Small intestine (tissue), 7 donors: ENCODE measurements at regions not wholly inside any gene's neighbourhood (a gene's known extent, or its start where the extent isn't known, plus 50 kb on each side); places are given as distances from the start of the nearest gene placed in this dataset.

Experiments
- DNase-seq, 2 donors: peaks; one replicate each; pipeline versions ENCODE4 v3.0.0 to v3.0.0-alpha.2; 2013
- FAIRE-seq: peaks from 2 replicates; lab custom pipeline; 2012; peaks lifted over from hg19 to GRCh38; lab: Jason Lieb, UNC
- H3K27ac ChIP-seq, 3 donors: one replicate each; pipeline ENCODE4 v1.5.1; 2013; ENCODE audit warnings: low read length in 2 of 3, mild to moderate bottlenecking in 2 of 3, control low read depth in 1 of 3, inconsistent platforms in 1 of 3, low read depth in 1 of 3, moderate library complexity in 1 of 3
- H3K27me3 ChIP-seq, 3 donors: one replicate each; pipeline ENCODE4 v1.6.1; 2013; ENCODE audit warnings: low read length in 3 of 3, inconsistent platforms in 1 of 3; ENCODE audit not compliant: control insufficient read depth in 3 of 3, insufficient read depth in 3 of 3
- H3K36me3 ChIP-seq, 3 donors: one replicate each; pipeline ENCODE4 v1.6.1; 2013; ENCODE audit warnings: low read length in 3 of 3, inconsistent platforms in 1 of 3, low read depth in 1 of 3, mild to moderate bottlenecking in 1 of 3, moderate library complexity in 1 of 3; ENCODE audit not compliant: control insufficient read depth in 3 of 3, insufficient read depth in 2 of 3
- H3K4me1 ChIP-seq, 3 donors: one replicate each; pipeline ENCODE4 v1.6.1; 2013; ENCODE audit warnings: low read length in 2 of 3, inconsistent platforms in 1 of 3, low read depth in 1 of 3, mild to moderate bottlenecking in 1 of 3, moderate library complexity in 1 of 3; ENCODE audit not compliant: control insufficient read depth in 3 of 3, insufficient read depth in 2 of 3
- H3K4me3 ChIP-seq, 3 donors: one replicate each; pipeline ENCODE4 v1.5.1; 2013; ENCODE audit warnings: low read length in 3 of 3, control low read depth in 1 of 3, inconsistent platforms in 1 of 3, low read depth in 1 of 3, mild to moderate bottlenecking in 1 of 3, moderate library complexity in 1 of 3
- H3K9me3 ChIP-seq, 2 donors: one replicate each; pipeline ENCODE4 v1.6.1; 2013; ENCODE audit warnings: low read depth in 1 of 2, low read length in 1 of 2; ENCODE audit not compliant: control insufficient read depth in 2 of 2, insufficient read depth in 1 of 2
- WGBS, 3 donors: extraction: QIAGEN DNeasy Blood & Tissue Kit; methylation state at CpG; one replicate each; pipeline ENCODE4 v1.1.7; 2013; 5-methylcytosine and 5-hydroxymethylcytosine counted together
- donor health status: healthy with polysubstance abuse.
- donor health status: control.
- donor health status: control.
- donor health status: Bipolar disorder and iron deficiency.
- donor health status: healthy.

GRCh38 chr13:99651016-99651415 lies 149.7 kb downstream of the TM9SF2 start:
- Histone ChIP-seq H3K4me1 (peaks cover 0 to 3% (median 0%) of the 10 kb centered on the region in 3 donors), H3K4me3 (no peak overlapping the region), H3K36me3 (no peaks in the 10 kb centered on the region), H3K27ac (no peak overlapping the region), H3K27me3 (no peaks in the 10 kb centered on the region), H3K9me3 (no peaks in the 10 kb centered on the region)
- 45 to 82% (median 64%) methylated on average over 5 of the region's 5 CpGs for WGBS, 3 donors
- no peak for FAIRE-seq
- peak; percentile 22 to 64 for DNase-seq

- no peaks in the 10 kb centered on the region for H3K36me3 ChIP-seq
- H3K27me3 ChIP-seq: no peaks in the 10 kb centered on the region
- no peak for DNase-seq
- H3K27ac ChIP-seq: no peak overlapping the region
- no peak for FAIRE-seq
- H3K9me3 ChIP-seq: no peaks in the 10 kb centered on the region
- no peak overlapping the region for H3K4me3 ChIP-seq
- WGBS, 3 donors: 86 to 91% (median 89%) methylated on average over 1 of the region's 1 CpG
- H3K4me1 ChIP-seq: peaks cover 0 to 2% (median 0%) of the 10 kb centered on the region in 3 donors
Observed at GRCh38 chr13:99650410-99650809, 149.1 kb downstream of the TM9SF2 start.

- Histone ChIP-seq H3K4me1 (no peaks in the 10 kb centered on the region), H3K4me3 (no peak overlapping the region), H3K9me3 (no peaks in the 10 kb centered on the region), H3K36me3 (no peaks in the 10 kb centered on the region), H3K27me3 (no peaks in the 10 kb centered on the region), H3K27ac (no peak overlapping the region)
- DNase-seq: no peak
- 86 to 95% (median 94%) methylated on average over 4 of the region's 4 CpGs for WGBS, 3 donors
- FAIRE-seq: no peak
Observed at GRCh38 chr13:99648927-99649326, 147.7 kb downstream of the TM9SF2 start.

- DNase-seq (no peak), FAIRE-seq (no peak)
- Histone ChIP-seq H3K27ac (no peak overlapping the region), H3K27me3 (no peaks in the 10 kb centered on the region), H3K4me1 (no peaks in the 10 kb centered on the region), H3K4me3 (no peak overlapping the region), H3K9me3 (no peaks in the 10 kb centered on the region), H3K36me3 (no peaks in the 10 kb centered on the region)
- 81 to 92% (median 89%) methylated on average over 8 of the region's 8 CpGs for WGBS, 3 donors
Observed at GRCh38 chr13:99648066-99648665, 146.9 kb downstream of the TM9SF2 start.

- no peaks in the 10 kb centered on the region for H3K36me3 ChIP-seq
- H3K27me3 ChIP-seq: no peaks in the 10 kb centered on the region
- DNase-seq (no peak), FAIRE-seq (no peak)
- H3K9me3 ChIP-seq: no peaks in the 10 kb centered on the region
- H3K4me1 ChIP-seq: no peaks in the 10 kb centered on the region
- 76 to 91% (median 91%) methylated on average over 4 of the region's 4 CpGs for WGBS, 3 donors
- no peak overlapping the region for H3K27ac ChIP-seq
- H3K4me3 ChIP-seq: no peak overlapping the region
Observed at GRCh38 chr13:99647596-99647985, 146.3 kb downstream of the TM9SF2 start.

- 91 to 97% (median 95%) methylated on average over 8 of the region's 8 CpGs for WGBS, 3 donors
Observed at GRCh38 chr13:99646866-99647595, 145.8 kb downstream of the TM9SF2 start.

GRCh38 chr13:99642841-99643240 lies 141.6 kb downstream of the TM9SF2 start:
- WGBS, 3 donors: 92 to 98% (median 96%) methylated on average over 3 of the region's 3 CpGs
- no peak overlapping the region for H3K27ac ChIP-seq
- H3K9me3 ChIP-seq: no peaks in the 10 kb centered on the region
- no peak for FAIRE-seq
- no peaks in the 10 kb centered on the region for H3K27me3 ChIP-seq
- no peak overlapping the region for H3K4me3 ChIP-seq
- no peak for DNase-seq
- H3K4me1 ChIP-seq: no peaks in the 10 kb centered on the region
- H3K36me3 ChIP-seq: no peaks in the 10 kb centered on the region

More at GRCh38 chr13:99646866-99647595, 145.8 kb downstream of the TM9SF2 start:
- no peaks in the 10 kb centered on the region for H3K4me1 ChIP-seq
- no peak for DNase-seq
- no peak overlapping the region for H3K4me3 ChIP-seq
- no peak overlapping the region for H3K27ac ChIP-seq
- no peaks in the 10 kb centered on the region for H3K36me3 ChIP-seq
- no peaks in the 10 kb centered on the region for H3K27me3 ChIP-seq
- H3K9me3 ChIP-seq: no peaks in the 10 kb centered on the region
- FAIRE-seq: no peak

GRCh38 chr13:99642006-99642405 lies 140.7 kb downstream of the TM9SF2 start:
- no peak overlapping the region for H3K27ac ChIP-seq
- H3K4me1 ChIP-seq: no peaks in the 10 kb centered on the region
- DNase-seq (no peak), FAIRE-seq (no peak)
- H3K27me3 ChIP-seq: no peaks in the 10 kb centered on the region
- no peaks in the 10 kb centered on the region for H3K9me3 ChIP-seq
- H3K36me3 ChIP-seq: no peaks in the 10 kb centered on the region
- H3K4me3 ChIP-seq: no peak overlapping the region
- 92 to 97% (median 96%) methylated on average over 4 of the region's 4 CpGs for WGBS, 3 donors
